H54 (cell line): ENCODE measurements at regions not wholly inside any gene's neighbourhood (a gene's known extent, or its start where the extent isn't known, plus 50 kb on each side); places are given as distances from the start of the nearest gene placed in this dataset.

Experiments
- DNase-seq: peaks from one replicate; pipeline ENCODE4 v3.0.0; 2011; ENCODE audit warnings: low spot score, mixed read lengths; ENCODE audit not compliant: insufficient read length
- FAIRE-seq: peaks from 3 replicates; lab custom pipeline; 2011; peaks lifted over from hg19 to GRCh38; lab: Jason Lieb, UNC
- POLR2A ChIP-seq: IDR thresholded peaks from 2 replicates; pipeline ENCODE4 v1.6.1; 2011; ENCODE audit warnings: low read depth, mild to moderate bottlenecking, low read length

DNA sequence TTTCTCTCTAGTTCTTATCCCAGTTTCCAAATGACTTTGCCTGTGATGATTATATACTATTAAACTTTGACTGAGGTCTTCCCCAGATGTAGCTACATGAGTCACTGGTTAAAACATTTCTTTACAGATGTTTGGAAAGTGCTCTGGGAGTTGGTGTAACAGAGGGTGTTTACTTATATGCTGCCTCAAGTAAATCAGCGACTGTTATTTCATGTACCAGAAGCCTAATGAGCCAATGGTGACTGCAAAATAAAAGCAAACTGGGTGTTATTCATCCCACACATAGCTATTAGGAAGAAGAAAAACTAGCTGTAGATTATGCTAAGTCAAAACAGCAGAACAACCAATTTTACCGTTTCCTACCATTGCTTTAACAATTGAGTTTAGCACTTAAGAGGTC is 929.7 kb upstream of the SEMA6A start:
- FAIRE-seq, result no peak
- no peak for DNase-seq
- no peak for TF ChIP-seq POLR2A

DNA sequence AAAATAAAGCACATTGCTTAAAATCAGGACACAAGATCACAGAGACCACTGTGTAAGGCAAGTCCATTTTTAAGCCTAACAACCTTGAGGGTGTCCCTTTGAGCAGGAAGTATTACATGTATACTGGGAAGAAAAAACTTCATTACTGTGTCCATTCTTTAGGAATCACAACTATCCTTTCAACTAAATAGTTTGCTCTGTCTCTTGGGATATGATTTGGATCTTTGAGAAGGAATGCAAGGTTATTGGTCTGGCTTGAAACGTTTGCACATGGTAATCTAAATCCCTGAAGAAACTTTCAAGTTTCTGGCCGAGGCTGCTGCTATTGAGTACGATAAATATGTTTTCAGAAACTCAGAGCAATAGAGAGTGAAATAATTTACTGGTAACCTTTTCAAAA is 923.0 kb upstream of the SEMA6A start:
- no peak for FAIRE-seq
- no peak for DNase-seq
- TF ChIP-seq POLR2A, result no peak

DNA sequence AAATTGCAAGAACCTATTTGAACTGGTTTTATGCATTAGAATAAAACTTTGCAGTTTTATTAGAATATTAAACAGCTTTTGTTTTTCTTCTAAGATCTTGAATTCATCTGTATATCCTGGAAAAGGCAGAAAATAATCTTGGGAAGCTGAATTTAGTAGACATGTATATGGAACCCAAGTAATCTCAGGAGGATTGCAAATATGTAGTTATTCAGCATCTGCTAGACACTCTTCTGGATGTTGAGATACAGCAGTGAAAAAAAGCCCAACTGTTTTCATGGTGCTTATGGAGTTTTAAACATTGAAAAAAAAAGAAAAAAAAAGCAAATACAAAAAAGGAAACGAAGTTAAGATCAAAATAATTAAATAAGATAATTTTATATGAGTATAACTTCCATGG is 922.2 kb upstream of the SEMA6A start:
- no peak for TF ChIP-seq POLR2A
- DNase-seq, result no peak
- no peak for FAIRE-seq

DNA sequence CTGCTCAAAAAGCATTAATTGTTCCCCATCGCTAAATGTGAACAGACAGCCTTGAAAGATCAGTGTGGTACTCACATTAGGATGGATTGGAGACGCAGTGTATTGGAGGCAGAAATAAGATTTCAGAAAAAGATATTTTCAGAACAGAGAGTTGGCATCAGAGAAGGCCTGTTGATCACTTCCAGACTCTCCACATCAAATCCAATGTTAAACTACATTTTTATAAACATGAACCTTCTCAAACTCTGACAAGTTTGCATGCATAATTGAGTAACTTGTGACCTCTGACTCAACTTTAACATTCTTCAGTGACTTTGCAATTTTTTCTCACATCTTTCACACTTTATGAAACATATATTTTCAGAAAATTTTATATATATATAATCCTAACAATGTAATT is 919.6 kb upstream of the SEMA6A start:
- no peak for DNase-seq
- no peak for TF ChIP-seq POLR2A
- FAIRE-seq, result no peak

GRCh38 chr5:117488976-117489500 is 914.4 kb upstream of the SEMA6A start:
- no peak for TF ChIP-seq POLR2A
- FAIRE-seq (no peak), DNase-seq (no peak)

DNA sequence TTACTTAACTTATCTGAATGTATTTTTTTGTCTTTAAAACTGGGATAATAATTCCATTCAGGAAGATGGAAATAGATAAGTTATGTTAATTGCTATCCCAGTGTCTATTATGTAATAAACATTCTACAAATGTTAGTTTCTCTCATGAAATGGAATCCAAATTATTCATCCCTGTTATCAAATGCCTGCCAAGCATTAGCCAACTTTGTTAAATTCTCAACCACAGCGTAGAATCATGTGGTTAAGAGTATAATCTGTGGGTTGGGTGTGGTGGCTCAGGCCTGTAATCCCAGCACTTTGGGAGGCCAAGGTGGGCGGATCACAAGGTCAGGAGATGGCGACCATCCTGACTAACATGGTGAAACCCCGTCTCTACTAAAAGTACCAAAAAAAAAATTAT is 912.9 kb upstream of the SEMA6A start:
- no peak for FAIRE-seq
- DNase-seq, result no peak
- TF ChIP-seq POLR2A, result no peak

DNA sequence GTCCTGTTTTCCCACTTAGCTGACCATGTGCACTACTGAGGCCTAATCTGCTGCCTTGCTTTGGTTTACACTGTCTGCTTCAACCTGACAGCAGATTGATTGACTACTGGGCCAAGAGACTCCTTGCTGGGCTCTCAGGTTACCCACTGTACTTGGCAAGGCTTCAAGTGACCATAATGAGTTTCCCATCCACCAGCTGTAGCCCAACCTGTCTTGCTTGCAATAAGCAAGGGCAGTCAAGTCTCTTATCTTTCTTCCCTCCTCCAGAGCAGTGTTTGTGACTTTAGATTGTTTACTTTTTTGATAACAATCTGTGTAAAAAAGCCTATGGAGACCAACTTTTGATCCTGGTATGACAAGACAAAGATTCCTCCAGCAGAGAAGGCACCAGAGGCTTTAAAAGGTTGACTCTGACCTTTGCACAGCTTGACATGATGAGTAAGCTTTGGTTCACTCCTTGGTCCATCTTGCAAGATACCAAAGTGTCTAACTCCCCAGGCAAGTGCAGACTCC is 912.3 kb upstream of the SEMA6A start:
- DNase-seq, result no peak
- FAIRE-seq, result no peak

GRCh38 chr5:117486261-117486660 is 911.6 kb upstream of the SEMA6A start:
- FAIRE-seq, result no peak
- no peak for DNase-seq
- TF ChIP-seq POLR2A, result no peak

More for the DNA sequence above, 912.3 kb upstream of the SEMA6A start:
- TF ChIP-seq POLR2A, result no peak

DNA sequence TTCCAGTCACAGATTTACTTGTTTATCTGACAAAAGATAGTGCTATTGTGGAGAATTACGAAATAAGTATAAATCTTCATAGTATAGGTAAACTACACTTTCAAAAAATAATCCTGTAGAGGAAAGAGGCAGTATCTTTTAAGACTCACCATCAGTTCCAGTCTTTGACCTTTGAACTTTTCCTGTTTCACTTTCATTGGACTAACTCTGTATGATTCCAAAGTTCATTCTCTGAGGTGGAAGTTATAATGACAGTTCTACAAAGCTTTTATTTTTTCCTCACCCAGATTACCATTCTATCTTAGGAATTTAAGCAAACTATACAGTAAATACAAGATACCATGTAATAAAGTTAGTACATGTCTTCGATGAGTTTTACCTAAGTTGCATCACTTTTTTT is 901.3 kb upstream of the SEMA6A start:
- DNase-seq, result no peak
- no peak for FAIRE-seq
- TF ChIP-seq POLR2A, result no peak

GRCh38 chr5:117473165-117473564 is 898.5 kb upstream of the SEMA6A start:
- no peak for FAIRE-seq
- no peak for TF ChIP-seq POLR2A
- DNase-seq, result no peak

DNA sequence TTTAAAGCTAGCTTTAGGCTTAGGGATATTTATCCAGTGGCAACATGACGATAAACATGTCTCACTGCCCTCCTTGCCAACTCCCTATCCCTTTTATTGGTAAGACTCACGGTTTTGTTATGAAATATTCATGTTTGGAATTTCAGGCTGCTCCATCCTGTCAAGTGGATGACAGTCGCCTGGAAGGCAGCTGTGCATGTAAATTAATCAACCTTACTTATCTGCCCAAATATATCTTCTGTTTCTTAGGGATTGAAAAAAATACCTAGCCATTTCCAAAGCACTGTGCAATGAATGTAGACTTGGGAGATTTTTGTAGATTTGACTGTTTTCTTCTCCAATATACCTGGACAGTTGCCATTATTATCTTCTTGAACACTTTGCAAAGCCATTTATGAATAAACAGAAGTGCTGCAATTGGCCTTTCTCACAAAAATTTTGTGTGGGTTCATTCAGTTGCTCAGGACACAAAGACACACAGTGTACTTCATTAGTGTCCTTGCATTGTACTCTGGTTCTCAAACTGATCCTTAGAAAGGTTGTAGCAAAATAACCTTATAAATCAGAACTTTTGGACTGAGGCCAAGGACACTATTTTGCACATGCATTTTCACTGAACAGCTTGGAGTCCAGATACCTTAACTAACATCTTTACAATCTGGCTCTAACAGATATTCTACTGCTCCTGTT is 889.4 kb upstream of the SEMA6A start:
- TF ChIP-seq POLR2A, result no peak
- FAIRE-seq (no peak), DNase-seq (no peak)

DNA sequence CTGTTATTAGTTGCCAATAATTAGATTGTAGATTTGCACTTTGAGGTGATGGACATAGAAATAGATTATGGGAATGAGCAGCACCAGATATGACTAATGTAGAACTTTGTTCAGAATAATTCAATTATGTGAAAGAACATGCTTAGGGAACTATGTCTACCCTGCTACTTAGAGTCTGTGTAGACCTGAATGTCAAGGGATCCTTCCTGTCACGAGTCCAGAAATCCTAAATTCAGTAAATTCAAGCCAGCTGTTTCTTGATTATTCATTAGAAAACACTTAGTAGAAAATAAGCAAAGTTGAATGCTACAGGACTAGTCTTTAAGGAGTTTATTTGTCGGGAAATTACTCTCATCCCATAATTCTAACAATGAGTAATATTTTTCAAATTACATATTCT is 887.3 kb upstream of the SEMA6A start:
- FAIRE-seq (no peak), DNase-seq (no peak)
- no peak for TF ChIP-seq POLR2A

- no peak for TF ChIP-seq POLR2A
- FAIRE-seq (no peak), DNase-seq (no peak)
These were observed 886.8 kb upstream of the SEMA6A start for GRCh38 chr5:117461403-117461802.

GRCh38 chr5:117457656-117458055 is 883.0 kb upstream of the SEMA6A start:
- FAIRE-seq (no peak), DNase-seq (no peak)
- TF ChIP-seq POLR2A, result no peak

- FAIRE-seq (no peak), DNase-seq (no peak)
- TF ChIP-seq POLR2A, result no peak
These were observed 882.3 kb upstream of the SEMA6A start for GRCh38 chr5:117456866-117457470.
